GM21447 (cell line): ENCODE measurements at regions not wholly inside any gene's neighbourhood (a gene's known extent, or its start where the extent isn't known, plus 50 kb on each side); places are given as distances from the start of the nearest gene placed in this dataset.

ENCODE experiments used
- ATAC-seq: cut with Tn5 transposase; IDR thresholded peaks from one replicate; pipeline ENCODE4 v1.9.1; 2021; ENCODE audit not compliant: unreplicated experiment

- no peak for ATAC-seq
These were observed 532.7 kb upstream of the CDH8 start for GRCh38 chr16:62568926-62569325.

- ATAC-seq, result no peak
These were observed 529.5 kb upstream of the CDH8 start for GRCh38 chr16:62565706-62566105.

- no peak for ATAC-seq
These were observed 528.1 kb upstream of the CDH8 start for GRCh38 chr16:62564291-62564690.

GRCh38 chr16:62562121-62562520, 525.9 kb upstream of the CDH8 start:
- no peak for ATAC-seq

GRCh38 chr16:62549875-62550274, 513.6 kb upstream of the CDH8 start:
- ATAC-seq, result no peak

- no peak for ATAC-seq
These were observed 511.9 kb upstream of the CDH8 start for GRCh38 chr16:62548095-62548494.

GRCh38 chr16:62546701-62547100, 510.5 kb upstream of the CDH8 start:
- ATAC-seq, result no peak

GRCh38 chr16:62545039-62545438, 508.8 kb upstream of the CDH8 start:
- no peak for ATAC-seq

- no peak for ATAC-seq
These were observed 507.3 kb upstream of the CDH8 start for GRCh38 chr16:62543516-62543915.

GRCh38 chr16:62539657-62540056, 503.4 kb upstream of the CDH8 start:
- ATAC-seq, result no peak

GRCh38 chr16:62530426-62530825, 494.2 kb upstream of the CDH8 start:
- ATAC-seq, result no peak

GRCh38 chr16:62516001-62516400, 479.8 kb upstream of the CDH8 start:
- no peak for ATAC-seq

- no peak for ATAC-seq
These were observed 466.8 kb upstream of the CDH8 start for GRCh38 chr16:62503073-62503472.

GRCh38 chr16:62478903-62479458, 442.7 kb upstream of the CDH8 start:
- no peak for ATAC-seq

GRCh38 chr16:62477796-62478195, 441.6 kb upstream of the CDH8 start:
- no peak for ATAC-seq

- no peak for ATAC-seq
These were observed 439.3 kb upstream of the CDH8 start for GRCh38 chr16:62475573-62475972.

GRCh38 chr16:62462971-62463370, 426.7 kb upstream of the CDH8 start:
- no peak for ATAC-seq

GRCh38 chr16:62450291-62450690, 414.1 kb upstream of the CDH8 start:
- no peak for ATAC-seq

GRCh38 chr16:62445909-62446308, 409.7 kb upstream of the CDH8 start:
- ATAC-seq, result no peak

- no peak for ATAC-seq
These were observed 388.0 kb upstream of the CDH8 start for GRCh38 chr16:62424206-62424605.

GRCh38 chr16:62408760-62409159, 372.5 kb upstream of the CDH8 start:
- no peak for ATAC-seq

- ATAC-seq, result no peak
These were observed 370.1 kb upstream of the CDH8 start for GRCh38 chr16:62406387-62406786.

GRCh38 chr16:62404842-62405611, 368.8 kb upstream of the CDH8 start:
- no peak for ATAC-seq
